HUDEP-2 (cell line): ENCODE measurements at regions not wholly inside any gene's neighbourhood (a gene's known extent, or its start where the extent isn't known, plus 50 kb on each side); places are given as distances from the start of the nearest gene placed in this dataset.

ENCODE experiments used
- DNase-seq, 76 experiments: peaks; one replicate each; lab custom pipeline; 2025; ENCODE audit not compliant: unreplicated experiment in 76 of 76; lab: John Stamatoyannopoulos, UW

GRCh38 chr11:71311928-71312510 lies 59.6 kb upstream of the SHANK2 start:
- no peak for DNase-seq

GRCh38 chr11:71311176-71311925 lies 59.0 kb upstream of the SHANK2 start:
- DNase-seq: no peak

- no peak for DNase-seq
Measured at GRCh38 chr11:71310184-71310583, 57.8 kb upstream of the SHANK2 start.

GRCh38 chr11:71309611-71310010 lies 57.2 kb upstream of the SHANK2 start:
- no peak for DNase-seq

- no peak for DNase-seq
Measured at GRCh38 chr11:71309181-71309580, 56.8 kb upstream of the SHANK2 start.

GRCh38 chr11:71307811-71308645 lies 55.7 kb upstream of the SHANK2 start:
- DNase-seq: no peak

- DNase-seq: no peak
Measured at GRCh38 chr11:71305451-71306125, 53.2 kb upstream of the SHANK2 start.

- no peak for DNase-seq
Measured at GRCh38 chr11:71305041-71305440, 52.7 kb upstream of the SHANK2 start.

GRCh38 chr11:71304491-71304890 lies 52.1 kb upstream of the SHANK2 start:
- no peak for DNase-seq

- DNase-seq: no peak
Measured at GRCh38 chr11:71304045-71304444, 51.7 kb upstream of the SHANK2 start.

- DNase-seq: no peak
Measured at GRCh38 chr11:71302911-71303310, 50.5 kb upstream of the SHANK2 start.

- DNase-seq: no peak
Measured at GRCh38 chr11:71302534-71302909, 50.1 kb upstream of the SHANK2 start.
